ENCODE measurements at regions not wholly inside any gene's neighbourhood (a gene's known extent, or its start where the extent isn't known, plus 50 kb on each side); places are given as distances from the start of the nearest gene placed in this dataset.

DNA sequence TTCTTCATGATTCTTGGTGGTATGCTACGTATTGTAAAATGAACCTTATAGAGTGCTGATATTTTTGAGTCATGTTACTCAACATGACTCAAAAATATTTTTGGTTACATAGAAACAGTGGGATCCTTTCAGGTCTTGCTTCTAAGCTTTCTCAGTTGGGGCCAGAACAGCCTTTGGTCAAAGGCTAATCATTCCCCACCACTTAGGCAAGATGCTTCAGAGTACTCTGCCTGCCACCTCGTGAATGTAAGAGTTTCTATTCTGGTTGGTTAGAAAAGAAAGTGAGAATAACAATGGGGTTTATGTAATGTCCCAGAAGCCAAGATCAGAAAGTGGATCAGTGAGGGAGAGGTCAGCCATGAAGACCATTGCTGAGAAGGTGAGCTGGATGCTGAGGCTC lies 327.8 kb downstream of the TCERG1L start:
- Mint-ChIP-seq H3K9me3 (ENCODE audit: low read depth, unreplicated experiment) (peaks cover 8% of the 10 kb centered on the region), H3K27ac (ENCODE audit: unreplicated experiment) (no peak overlapping the region), H3K36me3 (ENCODE audit: insufficient read depth, unreplicated experiment) (no peaks in the 10 kb centered on the region), H3K4me3 (ENCODE audit: low read depth, unreplicated experiment) (no peak overlapping the region), H3K27me3 (ENCODE audit: unreplicated experiment) (no peaks in the 10 kb centered on the region), H3K4me1 (ENCODE audit: low read depth, unreplicated experiment) (no peaks in the 10 kb centered on the region)
- no TSS peak for BruUV-seq (replicated peaks)
- CTCF ChIA-PET, result no interaction called here
- intact Hi-C loops (cut with micrococcal nuclease; ENCODE audit: unreplicated experiment), result no loop called here
- DNase-seq, result no peak
- TF ChIP-seq, protein P1, sequence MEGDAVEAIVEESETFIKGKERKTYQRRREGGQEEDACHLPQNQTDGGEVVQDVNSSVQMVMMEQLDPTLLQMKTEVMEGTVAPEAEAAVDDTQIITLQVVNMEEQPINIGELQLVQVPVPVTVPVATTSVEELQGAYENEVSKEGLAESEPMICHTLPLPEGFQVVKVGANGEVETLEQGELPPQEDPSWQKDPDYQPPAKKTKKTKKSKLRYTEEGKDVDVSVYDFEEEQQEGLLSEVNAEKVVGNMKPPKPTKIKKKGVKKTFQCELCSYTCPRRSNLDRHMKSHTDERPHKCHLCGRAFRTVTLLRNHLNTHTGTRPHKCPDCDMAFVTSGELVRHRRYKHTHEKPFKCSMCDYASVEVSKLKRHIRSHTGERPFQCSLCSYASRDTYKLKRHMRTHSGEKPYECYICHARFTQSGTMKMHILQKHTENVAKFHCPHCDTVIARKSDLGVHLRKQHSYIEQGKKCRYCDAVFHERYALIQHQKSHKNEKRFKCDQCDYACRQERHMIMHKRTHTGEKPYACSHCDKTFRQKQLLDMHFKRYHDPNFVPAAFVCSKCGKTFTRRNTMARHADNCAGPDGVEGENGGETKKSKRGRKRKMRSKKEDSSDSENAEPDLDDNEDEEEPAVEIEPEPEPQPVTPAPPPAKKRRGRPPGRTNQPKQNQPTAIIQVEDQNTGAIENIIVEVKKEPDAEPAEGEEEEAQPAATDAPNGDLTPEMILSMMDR (IDR thresholded peaks at IDR 0.05; ENCODE audit: unreplicated experiment), result no peak

DNA sequence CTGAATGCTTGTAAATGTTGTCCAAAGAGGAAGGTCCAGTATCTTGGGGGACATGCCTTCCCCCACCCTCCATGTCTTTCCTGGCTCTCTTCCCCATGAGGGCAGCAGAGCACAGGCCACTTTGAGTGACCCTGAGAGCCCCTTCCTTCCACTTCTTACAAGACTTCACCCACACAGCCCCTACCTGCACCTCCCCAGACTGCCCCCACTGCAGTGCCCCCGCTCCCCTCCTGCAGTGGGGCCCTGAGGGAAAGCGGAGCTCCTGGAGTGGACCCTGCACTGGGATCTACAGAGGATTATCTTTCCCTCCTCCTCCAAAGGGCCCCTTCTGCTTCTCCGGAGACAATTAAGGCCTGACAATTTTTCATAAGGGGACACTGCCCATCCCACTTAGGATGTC lies 326.8 kb downstream of the TCERG1L start:
- TF ChIP-seq, protein P1 (IDR thresholded peaks at IDR 0.05; ENCODE audit: unreplicated experiment), result no peak
- H3K9me3 Mint-ChIP-seq (ENCODE audit: low read depth, unreplicated experiment), result peaks cover 8% of the 10 kb centered on the region
- no peak overlapping the region for H3K27ac Mint-ChIP-seq (ENCODE audit: unreplicated experiment)
- no peaks in the 10 kb centered on the region for H3K36me3 Mint-ChIP-seq (ENCODE audit: insufficient read depth, unreplicated experiment)
- intact Hi-C loops (cut with micrococcal nuclease; ENCODE audit: unreplicated experiment), result no loop called here
- H3K27me3 Mint-ChIP-seq (ENCODE audit: unreplicated experiment), result no peaks in the 10 kb centered on the region
- CTCF ChIA-PET, result no interaction called here
- DNase-seq, result no peak
- BruUV-seq (replicated peaks), result no TSS peak
- H3K4me3 Mint-ChIP-seq (ENCODE audit: low read depth, unreplicated experiment), result no peak overlapping the region
- no peaks in the 10 kb centered on the region for H3K4me1 Mint-ChIP-seq (ENCODE audit: low read depth, unreplicated experiment)

DNA sequence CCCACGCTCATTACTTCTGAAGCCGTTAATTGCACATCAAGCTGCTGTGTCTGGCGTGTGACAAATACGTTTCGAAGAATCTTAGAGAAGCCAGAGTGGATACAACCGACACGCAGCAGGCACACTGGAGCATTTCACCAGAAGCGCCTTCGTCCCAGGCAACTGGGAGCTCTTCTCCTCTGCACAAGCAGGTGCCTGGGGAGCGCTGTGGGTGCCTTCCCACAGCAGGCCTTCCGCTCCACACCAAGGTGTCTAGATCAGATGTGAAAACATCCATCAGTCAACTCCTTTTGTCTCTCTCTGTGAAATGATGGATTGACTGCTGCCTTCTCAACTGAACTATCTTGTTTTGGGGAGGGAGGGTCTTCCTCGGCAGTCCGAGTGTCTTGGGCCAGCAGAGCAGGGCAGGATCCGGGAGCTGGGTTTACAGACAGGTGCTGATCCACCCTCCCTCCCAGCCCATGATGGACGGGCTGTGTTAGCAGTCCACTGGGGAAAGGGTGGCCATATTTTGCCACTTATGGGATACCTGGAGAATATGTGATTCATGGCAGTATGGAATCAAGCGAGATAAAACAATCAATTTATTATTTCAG lies 326.3 kb downstream of the TCERG1L start:
- H3K4me1 Mint-ChIP-seq (ENCODE audit: low read depth, unreplicated experiment), result no peaks in the 10 kb centered on the region
- intact Hi-C loops (cut with micrococcal nuclease; ENCODE audit: unreplicated experiment), result no loop called here
- no peak for DNase-seq
- H3K9me3 Mint-ChIP-seq (ENCODE audit: low read depth, unreplicated experiment), result peaks cover 8% of the 10 kb centered on the region
- H3K36me3 Mint-ChIP-seq (ENCODE audit: insufficient read depth, unreplicated experiment), result no peaks in the 10 kb centered on the region
- CTCF ChIA-PET, result no interaction called here
- no peak overlapping the region for H3K27ac Mint-ChIP-seq (ENCODE audit: unreplicated experiment)
- H3K27me3 Mint-ChIP-seq (ENCODE audit: unreplicated experiment), result no peaks in the 10 kb centered on the region
- H3K4me3 Mint-ChIP-seq (ENCODE audit: low read depth, unreplicated experiment), result no peak overlapping the region
- BruUV-seq (replicated peaks), result no TSS peak
- TF ChIP-seq, protein P1 (IDR thresholded peaks at IDR 0.05; ENCODE audit: unreplicated experiment), result no peak

DNA sequence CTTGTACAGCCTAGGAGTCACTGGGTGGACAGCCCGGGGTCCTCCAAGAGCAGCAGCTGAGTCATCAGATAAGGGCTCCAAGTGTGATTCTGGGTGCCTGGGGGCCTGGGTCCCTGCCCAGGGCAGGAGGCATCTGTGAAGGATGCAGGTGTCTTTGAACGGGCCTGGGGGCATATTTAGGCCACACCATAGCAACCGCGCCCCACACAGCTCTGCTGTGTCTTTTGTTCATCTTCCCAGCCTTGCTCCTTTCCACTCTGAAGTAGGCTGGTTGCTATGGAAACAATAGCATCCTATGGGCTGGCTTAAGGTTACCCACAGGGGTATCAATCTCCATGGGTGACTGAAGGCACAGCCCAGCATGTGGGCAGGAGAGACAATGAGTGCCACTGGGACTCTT lies 324.7 kb downstream of the TCERG1L start:
- no peaks in the 10 kb centered on the region for H3K27me3 Mint-ChIP-seq (ENCODE audit: unreplicated experiment)

More for the DNA sequence above, 324.7 kb downstream of the TCERG1L start:
- no peaks in the 10 kb centered on the region for H3K4me1 Mint-ChIP-seq (ENCODE audit: low read depth, unreplicated experiment)
- intact Hi-C loops (cut with micrococcal nuclease; ENCODE audit: unreplicated experiment), result no loop called here
- H3K4me3 Mint-ChIP-seq (ENCODE audit: low read depth, unreplicated experiment), result no peak overlapping the region
- no peak overlapping the region for H3K27ac Mint-ChIP-seq (ENCODE audit: unreplicated experiment)
- no peak for DNase-seq
- TF ChIP-seq, protein P1 (IDR thresholded peaks at IDR 0.05; ENCODE audit: unreplicated experiment), result no peak
- H3K36me3 Mint-ChIP-seq (ENCODE audit: insufficient read depth, unreplicated experiment), result no peaks in the 10 kb centered on the region
- CTCF ChIA-PET, result no interaction called here
- BruUV-seq (replicated peaks), result no TSS peak
- peaks cover 8% of the 10 kb centered on the region for H3K9me3 Mint-ChIP-seq (ENCODE audit: low read depth, unreplicated experiment)
